LNCaP clone FGC (cell line): ENCODE measurements at regions not wholly inside any gene's neighbourhood (a gene's known extent, or its start where the extent isn't known, plus 50 kb on each side); places are given as distances from the start of the nearest gene placed in this dataset.
"Not testable (repeated sequence)": the region's sequence is repeated elsewhere in the genome, so short reads cannot be mapped to it uniquely, and the experiment has no call there.

Source experiments
- DNase-seq: peaks from one replicate; pipeline ENCODE4 v3.0.0-alpha.2; 2011; ENCODE audit warnings: low read depth
- H3K4me3 ChIP-seq: 2 replicates; pipeline ENCODE4 v1.5.1; 2011; ENCODE audit warnings: mild to moderate bottlenecking, low read depth, low read length, control low read depth
- TF ChIP-seq, protein P1 (sequence below): IDR thresholded peaks from 2 replicates; pipeline ENCODE4 v1.5.1; 2012; ENCODE audit warnings: mild to moderate bottlenecking; ENCODE audit not compliant: control insufficient read depth, insufficient read depth; ENCODE audit errors: extremely low read depth

DNA sequence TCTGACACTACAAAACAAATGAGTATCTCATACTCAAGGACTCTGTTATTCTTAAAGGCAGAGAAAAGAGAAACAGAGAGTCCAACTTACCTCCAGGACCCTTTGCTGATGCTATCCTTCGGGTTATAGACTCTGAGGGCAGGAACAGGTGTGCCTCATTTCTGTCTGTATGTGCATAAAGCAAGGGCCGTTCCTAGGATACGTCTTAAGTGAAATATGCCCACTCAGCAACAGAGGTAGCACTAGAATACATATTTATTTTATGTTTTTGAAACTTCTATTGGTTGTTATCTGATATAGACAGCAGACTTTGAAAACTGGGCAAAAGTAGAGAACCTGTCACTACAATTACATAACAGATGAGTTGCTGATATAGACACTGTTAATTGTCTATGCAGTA, 89.3 kb upstream of the CPNE4 start:
- TF ChIP-seq, protein P1, sequence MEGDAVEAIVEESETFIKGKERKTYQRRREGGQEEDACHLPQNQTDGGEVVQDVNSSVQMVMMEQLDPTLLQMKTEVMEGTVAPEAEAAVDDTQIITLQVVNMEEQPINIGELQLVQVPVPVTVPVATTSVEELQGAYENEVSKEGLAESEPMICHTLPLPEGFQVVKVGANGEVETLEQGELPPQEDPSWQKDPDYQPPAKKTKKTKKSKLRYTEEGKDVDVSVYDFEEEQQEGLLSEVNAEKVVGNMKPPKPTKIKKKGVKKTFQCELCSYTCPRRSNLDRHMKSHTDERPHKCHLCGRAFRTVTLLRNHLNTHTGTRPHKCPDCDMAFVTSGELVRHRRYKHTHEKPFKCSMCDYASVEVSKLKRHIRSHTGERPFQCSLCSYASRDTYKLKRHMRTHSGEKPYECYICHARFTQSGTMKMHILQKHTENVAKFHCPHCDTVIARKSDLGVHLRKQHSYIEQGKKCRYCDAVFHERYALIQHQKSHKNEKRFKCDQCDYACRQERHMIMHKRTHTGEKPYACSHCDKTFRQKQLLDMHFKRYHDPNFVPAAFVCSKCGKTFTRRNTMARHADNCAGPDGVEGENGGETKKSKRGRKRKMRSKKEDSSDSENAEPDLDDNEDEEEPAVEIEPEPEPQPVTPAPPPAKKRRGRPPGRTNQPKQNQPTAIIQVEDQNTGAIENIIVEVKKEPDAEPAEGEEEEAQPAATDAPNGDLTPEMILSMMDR: no peak
- H3K4me3 ChIP-seq: no peak overlapping the region
- DNase-seq: no peak

DNA sequence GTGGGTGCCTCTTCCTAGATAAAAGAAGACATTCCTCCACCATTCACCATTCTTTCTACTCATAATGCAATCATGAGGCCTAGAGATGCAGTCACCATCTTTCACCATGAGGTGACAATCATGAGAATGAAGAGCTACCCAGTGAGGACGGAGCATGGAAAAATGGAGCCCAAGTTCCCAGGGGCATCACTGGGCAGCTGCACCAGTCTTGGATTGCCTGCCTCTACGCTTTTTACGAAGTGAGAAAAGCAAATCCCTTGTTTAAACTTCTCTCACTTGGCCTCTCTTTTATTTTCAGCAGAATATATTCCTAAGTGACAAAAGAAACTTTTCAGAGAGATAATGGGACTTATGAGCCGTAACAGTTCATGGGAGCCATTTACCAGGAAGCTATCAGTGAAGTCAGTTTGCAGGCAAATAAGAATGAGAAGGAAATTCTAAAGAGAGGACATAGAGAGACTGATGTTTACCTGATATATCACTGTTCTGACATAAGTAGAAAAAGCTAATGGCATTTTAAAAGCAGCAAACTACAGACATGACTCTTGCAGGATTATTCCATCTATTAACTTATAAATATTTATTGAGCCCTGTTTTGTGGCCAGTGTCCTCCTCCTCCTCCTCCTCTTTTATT, 90.0 kb upstream of the CPNE4 start:
- TF ChIP-seq, protein P1: no peak
- no peak for DNase-seq
- H3K4me3 ChIP-seq: no peak overlapping the region

DNA sequence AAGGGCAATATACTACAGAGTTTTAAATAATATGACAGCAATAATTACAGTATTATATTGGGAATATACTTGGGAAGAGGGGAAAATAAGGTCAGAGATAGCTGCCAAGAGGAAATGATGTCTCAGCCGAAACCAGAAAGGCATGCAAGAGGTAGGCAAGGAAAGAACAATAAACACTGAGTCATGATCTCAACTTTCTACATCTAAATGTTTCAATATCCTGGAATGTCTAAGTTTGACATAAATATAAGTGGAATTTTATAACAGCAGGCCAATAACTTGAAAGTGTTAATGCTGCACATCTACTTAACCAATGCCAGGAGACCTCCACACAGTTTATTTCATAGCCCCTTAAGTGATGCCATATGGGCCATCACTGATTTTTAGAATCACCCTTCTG, 99.8 kb upstream of the CPNE4 start:
- DNase-seq: no peak
- TF ChIP-seq, protein P1: no peak
- H3K4me3 ChIP-seq: no peak overlapping the region

DNA sequence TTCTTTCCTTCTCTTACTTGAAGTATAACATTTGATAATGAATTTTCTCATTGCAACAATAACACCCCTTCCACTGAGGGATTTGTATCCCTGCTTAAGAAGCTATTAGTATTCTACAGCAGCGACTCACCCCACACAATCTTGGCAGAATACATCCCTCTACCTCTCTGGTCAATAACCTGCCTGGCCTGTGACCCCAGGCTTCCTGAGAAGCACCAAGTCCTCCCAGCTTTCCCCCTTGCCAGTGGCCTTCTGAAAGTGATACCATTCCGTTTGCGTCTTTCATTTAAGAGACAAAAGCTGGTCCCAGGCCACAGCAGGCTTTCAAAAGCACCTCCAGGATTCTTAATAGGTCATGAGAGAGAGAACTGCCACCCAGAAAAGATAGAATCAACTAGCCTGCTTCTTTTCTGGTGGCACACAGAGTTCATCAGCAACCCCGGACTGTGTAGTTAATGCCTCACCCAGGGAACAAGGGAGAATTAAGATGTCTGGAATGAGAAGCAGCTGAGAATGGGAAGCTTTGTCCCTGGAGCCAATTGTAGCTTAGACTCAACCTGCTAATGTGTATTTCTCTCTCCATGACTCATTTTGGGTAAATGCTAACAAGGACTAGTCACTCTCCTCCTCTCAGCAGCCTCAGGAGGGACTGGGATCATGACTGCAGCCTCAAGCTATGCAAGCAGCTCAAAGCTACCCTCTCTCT, 101.0 kb upstream of the CPNE4 start:
- TF ChIP-seq, protein P1: no peak
- no peak for DNase-seq
- no peak overlapping the region for H3K4me3 ChIP-seq

DNA sequence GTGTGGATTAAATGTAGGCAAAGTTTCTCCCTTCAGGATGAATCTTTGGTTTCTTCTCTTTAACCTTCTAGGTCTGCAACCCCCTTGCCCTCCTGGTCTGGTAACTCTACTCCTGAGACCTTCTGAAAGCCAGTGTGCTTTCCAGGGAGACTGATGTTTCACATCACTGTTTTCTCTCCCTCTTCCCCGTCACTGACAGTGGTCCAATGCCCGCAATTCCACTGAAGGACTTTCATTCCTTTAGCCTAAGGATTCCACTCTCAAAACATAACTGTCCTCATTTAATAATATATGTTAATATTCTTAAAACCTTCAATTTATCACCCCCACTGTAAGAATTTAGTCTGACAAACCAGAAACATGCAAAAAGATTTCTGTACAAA, 101.5 kb upstream of the CPNE4 start:
- no peak overlapping the region for H3K4me3 ChIP-seq
- TF ChIP-seq, protein P1: no peak
- no peak for DNase-seq

DNA sequence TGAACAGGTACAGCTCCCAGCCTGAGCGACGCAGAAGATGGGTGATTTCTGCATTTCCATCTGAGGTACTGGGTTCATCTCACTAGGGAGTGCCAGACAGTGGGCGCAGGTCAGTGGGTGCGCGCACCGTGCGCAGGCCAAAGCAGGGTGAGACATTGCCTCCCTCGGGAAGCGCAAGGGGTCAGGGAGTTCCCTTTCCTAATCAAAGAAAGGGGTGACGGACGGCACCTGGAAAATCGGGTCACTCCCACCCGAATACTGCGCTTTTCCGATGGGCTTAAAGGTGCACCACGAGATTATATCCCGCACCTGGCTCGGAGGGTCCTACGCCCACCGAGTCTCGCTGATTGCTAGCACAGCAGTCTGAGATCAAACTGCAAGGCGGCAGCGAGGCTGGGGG, 102.1 kb upstream of the CPNE4 start:
- not testable (repeated sequence) for H3K4me3 ChIP-seq, DNase-seq

DNA sequence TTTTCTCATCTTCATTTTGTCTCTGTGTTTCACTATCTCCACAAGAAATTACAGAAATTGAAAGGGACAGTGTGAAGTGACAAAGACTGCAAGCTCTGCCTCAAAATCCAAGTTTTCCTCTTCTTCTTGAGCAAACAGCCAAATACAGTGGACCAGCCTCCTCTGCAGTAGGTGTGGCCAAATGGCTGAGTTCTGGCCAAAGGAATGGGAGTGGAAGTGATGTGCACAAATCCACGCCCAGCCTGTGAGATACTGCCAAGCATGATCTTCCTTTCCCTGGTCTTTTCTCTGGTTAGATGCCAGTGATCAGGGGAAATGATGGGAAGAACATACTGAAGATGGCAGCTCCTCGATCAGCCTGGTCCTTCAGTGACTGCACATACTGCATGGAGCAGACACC, 111.0 kb upstream of the CPNE4 start:
- no peak for DNase-seq
- TF ChIP-seq, protein P1: no peak
- no peak overlapping the region for H3K4me3 ChIP-seq
